AML-193 (cell line): ENCODE measurements at regions not wholly inside any gene's neighbourhood (a gene's known extent, or its start where the extent isn't known, plus 50 kb on each side); places are given as distances from the start of the nearest gene placed in this dataset.
"Not testable (repeated sequence)": the region's sequence is repeated elsewhere in the genome, so short reads cannot be mapped to it uniquely, and the experiment has no call there.

Experiments
- DNase-seq, 2 experiments: peaks; one replicate each; lab custom pipeline; 2025; lab: John Stamatoyannopoulos, UW

DNA sequence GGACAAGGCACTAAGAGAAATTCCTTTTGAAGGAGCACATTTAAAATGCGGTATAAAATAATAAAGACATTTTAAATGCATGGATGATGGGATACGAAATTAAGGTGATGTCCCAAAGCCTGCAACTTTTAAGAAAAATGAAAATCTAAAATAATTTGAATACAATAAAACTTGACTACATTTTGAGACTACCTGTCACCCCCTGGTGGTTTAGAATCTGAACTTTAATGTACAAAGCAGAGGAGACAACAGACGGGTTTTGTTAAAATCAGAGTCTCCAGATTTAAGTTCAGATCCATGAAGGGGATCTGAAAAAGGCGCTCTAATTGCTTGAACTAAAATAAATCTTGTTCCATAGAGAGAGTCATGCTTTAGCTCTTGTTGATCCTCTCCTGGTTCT lies 1129.3 kb upstream of the PCDH20 start:
- peak in 1 of 2 experiments; percentile 4 for DNase-seq

DNA sequence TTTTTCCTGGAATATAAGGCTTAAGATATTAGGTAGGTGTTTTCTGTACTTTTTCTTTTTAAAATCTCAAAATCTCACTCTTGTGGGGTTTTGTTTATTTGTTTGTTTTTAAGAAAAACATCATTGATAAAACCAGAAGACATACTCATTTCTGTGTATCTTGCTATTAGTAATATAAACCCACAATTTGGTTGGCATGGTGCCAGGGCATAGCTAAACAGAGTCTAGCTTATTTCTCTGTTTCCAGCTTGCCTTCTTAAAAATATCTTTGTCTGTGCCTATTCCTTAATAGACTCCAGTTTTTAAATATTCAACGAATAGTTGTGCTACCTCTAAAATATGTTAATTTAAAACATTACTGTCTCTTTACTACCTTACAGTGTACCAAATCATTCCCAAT lies 1121.9 kb upstream of the PCDH20 start:
- no peak for DNase-seq

DNA sequence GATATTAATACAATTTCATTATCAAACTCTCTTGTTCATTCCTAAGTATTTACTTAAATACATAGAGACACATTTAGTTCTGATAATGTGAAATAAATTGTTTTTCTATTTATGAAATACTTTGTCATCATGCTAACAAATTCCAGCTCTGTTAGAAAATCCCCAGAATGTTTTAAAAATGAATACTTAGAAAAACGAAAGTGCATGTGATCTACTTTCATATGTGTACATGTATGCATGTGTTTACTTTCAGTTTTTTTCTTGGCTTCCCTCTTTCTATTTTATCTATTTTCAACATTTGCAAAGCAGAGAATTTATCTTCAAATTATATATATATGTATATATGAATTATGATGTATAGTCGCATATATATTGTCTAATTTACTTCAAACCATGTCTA lies 1110.0 kb upstream of the PCDH20 start:
- no peak for DNase-seq

DNA sequence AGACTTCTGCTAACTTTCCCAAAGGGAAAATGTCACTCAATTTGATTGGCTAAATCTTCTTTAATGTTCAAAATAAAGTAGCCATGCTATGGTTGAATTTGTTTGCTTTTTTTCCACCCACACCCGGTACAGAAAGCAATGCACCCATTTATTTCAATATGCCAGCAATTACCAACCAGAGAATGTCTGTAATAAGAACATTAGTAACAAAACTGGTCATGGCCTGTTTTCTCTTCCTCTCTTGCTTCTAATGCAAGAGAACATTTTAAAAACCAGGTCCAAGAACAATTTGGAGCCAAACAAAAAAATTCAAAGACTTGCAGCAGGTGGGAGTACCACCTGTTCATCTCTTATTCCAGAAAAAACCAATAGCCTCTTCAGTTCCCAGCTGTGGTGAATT lies 1108.8 kb upstream of the PCDH20 start:
- no peak for DNase-seq

DNA sequence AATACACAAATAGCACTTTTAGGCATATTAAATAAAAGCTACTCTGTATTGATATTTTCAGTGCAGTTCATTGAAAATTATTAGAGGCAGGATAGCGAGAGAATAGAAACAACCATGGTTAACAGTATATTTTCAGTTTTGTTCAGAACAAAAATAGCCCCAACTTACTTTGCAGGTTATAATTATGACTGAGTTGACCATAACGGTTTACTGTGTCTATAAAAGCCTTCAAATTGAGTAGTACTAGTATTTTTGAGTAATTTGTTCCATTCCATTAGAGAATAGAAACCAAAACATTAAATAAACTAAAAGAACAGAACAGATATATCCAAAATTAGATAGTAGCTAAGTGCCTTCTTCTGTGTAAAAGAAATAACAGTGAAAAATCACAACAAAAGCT lies 1108.4 kb upstream of the PCDH20 start:
- no peak for DNase-seq

DNA sequence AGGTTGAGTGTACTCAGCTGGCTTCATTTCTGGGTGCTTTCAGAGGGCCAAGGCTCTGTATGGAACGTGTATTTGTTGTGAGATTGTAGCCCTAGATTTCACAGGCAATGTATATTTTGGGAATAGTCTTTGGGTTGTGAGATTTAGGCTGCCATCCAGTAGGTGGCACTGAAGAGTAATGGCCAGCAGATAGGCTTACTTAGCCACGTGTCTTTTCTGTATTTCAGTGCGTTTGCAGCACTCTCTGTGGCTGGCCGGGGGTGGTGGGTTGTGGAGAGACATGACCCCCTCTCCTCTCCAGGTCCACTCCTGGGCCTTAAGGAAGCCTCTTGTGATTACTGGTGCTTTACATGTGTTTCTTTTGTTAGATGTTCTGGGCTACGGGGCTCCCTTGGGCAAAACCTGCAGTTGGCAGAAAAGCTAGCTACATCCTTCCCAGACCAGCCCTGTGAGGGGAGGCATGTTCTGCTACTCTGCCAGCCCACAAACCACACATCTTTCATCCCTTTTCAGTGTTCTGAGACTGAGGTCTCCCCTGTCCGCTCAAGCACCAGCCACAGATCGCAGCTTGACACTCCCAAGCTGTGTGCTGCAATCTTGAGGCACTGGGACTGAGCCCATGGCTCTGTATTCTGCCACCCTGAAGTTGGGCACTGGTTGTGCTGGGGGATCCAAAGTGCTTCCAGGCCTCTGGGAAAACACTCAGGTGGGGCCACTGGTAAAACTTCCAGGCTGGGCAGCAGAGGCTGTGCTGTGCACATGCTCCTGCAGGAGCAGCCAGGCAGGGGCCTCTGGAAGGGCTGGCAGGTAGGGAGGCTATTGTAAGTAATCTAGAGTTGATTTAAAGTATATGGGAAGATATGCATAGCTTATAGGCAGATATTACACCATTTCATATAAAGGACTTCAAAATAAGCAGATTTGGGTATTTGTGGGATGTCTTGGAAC lies 1096.8 kb upstream of the PCDH20 start:
- DNase-seq: peak; percentile 23 to 68

DNA sequence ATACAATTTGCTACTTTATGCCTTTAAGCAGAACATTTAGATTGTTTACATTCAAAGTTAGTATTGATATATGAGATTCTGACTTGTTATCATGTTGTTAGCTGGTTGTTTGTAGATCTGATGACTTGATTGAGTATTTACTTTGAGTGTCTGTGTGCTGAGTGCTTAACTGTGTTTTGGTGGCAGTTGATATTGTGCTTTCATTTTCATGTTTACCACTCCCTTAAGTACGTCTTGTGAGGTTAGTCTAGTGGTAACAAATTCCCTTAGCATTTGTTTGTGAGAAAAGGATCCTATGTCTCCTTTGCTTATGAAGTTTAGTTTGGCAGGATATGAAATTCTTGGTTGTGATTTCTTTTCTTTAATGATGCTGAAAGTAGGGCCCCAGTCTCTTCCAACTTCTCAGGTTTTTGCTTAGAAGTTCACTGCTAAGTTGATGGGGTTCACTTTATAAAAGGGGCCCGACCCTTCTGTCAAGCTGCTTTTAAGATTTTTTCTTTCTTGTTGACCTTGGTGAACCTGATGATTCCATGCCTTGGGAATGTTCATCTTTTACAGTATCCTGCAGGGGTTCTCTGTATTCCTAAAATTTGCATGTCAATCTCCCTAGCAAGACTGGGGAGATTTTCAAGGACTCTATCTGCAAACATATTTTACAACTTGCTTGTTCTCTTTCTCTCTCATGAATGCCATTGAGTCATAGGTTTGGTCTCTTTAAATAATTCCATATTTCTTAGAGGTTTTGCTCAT lies 1095.4 kb upstream of the PCDH20 start:
- DNase-seq: no peak

DNA sequence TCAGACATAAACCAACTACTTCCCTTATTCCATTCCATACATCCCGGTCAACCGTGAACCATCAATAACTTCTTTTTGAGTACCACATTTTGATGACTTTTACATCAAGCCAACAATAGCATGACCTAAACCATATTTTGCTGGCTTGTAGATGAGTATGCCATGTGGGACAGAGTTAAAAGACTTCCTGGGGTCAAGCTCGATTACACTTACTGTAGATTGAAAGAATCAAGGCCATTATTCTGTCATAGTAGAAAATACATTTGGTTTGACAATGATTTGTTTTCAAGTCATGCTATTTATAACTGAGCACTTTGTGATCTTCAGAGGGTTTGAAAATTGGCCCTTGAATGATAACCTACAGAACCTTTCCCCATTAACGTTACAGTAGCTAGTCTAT lies 1086.9 kb upstream of the PCDH20 start:
- DNase-seq: no peak

DNA sequence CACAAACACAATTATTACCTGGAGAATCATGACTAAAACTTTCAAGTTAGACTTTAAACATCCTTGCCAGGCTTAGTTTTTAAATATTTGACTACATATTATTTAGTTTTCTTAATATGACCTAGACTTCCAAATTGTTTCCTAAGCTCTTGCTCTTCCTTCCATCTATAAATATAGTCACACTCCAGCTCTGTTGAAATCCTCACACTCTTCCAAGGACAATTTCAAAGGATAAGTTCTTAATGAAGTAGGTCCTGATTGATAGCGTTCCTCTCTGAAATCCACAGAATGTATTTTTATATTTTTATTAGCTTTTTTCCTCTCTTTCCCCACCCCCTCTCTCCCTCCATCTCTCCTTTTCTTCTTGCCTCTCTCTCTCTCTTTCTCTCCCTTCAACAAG lies 1074.1 kb upstream of the PCDH20 start:
- no peak for DNase-seq

DNA sequence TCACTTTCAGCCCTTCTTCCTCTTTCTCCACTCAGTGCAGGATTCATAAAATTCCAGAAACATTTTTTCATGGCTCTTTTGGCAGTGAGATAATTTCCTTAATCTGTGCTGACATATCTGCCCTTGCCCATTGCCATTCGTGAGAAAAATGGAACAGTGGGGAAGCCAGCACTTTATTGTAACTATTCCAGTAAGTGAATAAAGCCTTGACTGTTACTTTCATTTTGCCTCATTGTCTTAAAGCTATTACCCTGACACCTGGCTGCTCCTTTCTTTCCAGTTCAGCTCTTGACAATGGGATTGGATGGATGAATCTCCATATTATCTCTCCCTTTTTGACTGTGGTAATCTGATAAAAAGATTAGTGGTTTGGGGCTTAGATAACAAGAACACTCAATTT lies 1068.1 kb upstream of the PCDH20 start:
- DNase-seq: no peak

DNA sequence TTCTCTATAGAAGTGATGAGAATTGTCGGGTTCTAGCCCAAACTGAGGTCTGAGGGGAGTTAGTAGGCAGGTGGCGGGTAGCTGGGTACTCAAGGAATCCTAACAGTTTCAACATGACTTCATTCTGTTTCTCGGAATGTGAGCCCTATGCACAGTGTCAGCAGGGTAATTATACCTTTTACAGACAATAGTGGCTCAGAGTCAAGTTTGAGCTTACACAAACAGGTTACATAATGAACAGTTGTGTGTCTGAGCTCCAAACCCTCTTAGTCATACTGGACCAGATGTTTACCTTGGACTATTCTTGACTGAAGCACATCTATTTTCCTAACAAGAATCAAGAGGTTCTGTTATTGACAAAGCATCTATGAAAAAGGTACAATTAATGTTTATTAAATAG lies 1066.7 kb upstream of the PCDH20 start:
- no peak for DNase-seq

DNA sequence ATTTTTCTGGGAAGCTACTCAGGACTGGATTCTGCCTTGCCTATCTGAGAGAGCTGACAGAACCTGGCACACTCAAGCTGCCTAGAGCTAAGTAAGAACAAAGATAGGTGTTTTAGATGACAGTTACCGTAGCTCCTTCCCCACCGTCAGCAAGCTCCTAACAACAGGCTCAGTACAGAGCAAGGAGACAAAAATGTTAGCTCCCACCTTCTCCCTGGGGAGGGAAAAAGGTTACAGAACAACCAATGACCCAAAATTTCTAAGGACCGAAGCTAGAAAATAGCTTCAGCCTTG lies 1058.2 kb upstream of the PCDH20 start:
- DNase-seq: no peak

DNA sequence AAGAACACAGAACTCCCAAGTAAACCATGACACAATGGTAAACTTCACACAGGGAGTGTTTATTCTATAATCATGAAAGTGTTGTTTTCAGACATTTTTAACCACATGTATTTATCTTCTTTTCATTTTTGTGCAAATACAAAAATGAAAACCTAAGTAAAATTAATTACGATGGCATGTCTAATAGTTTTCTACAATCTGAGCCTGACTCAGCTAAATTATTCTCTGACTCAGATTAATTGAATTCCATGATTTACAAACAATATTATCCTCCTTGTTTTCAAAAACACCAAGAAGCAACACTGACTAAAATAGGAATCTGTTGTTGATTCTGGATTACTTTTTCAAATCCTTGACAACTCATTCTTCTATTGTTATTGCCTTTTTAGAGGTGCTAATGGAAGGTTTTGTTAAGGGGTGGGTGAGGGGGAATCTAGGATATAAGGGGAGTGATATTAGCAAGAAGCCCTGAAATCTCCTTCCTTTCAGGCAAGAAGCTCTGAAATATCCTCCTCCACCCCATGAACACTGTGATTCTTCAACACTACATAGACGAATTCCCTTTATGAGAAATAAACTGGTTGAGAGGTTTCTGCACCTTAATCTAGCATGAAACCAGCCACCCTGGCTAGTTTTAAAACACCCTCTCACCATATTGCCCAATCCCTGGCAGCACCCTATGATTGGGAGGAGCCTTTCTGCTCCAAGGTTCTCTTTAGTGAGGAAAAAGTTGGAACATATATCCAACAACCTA lies 1057.7 kb upstream of the PCDH20 start:
- no peak for DNase-seq

DNA sequence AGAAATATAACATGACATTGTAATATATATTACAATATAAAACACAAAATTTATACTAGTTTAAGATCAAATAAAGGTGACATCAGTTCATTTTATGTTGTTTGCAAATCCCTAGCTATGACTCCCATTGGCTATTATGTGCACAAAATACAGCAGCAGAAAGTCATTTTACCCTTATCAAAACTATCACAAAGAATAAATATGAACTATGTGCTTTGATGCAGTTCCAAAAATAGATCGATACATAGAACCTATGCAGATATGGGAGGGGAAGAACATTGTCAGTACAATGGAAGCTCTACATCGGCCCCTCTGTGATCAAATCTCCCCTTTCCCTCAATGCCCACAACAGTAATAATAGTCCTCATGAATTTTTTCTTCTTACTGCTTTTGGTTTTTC lies 1038.1 kb upstream of the PCDH20 start:
- DNase-seq: no peak

DNA sequence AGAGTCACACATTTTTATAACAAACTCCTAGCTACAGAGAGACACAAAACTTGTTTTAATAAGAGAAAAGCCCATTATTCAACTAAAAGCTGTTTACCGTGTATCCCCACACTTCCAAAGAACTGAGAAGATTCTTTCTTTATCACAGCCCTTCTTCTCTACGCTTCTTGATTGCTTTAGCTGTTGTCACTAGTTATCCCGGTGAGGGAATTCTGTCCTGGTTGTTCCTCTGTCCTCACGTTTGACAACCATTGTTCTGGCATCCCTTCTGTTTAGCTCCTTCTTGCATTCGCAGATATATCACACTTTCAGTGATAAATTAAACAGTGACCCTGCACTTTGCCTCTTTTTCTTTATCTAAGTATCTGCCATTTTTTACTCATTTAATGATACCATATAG lies 1035.1 kb upstream of the PCDH20 start:
- DNase-seq: no peak

DNA sequence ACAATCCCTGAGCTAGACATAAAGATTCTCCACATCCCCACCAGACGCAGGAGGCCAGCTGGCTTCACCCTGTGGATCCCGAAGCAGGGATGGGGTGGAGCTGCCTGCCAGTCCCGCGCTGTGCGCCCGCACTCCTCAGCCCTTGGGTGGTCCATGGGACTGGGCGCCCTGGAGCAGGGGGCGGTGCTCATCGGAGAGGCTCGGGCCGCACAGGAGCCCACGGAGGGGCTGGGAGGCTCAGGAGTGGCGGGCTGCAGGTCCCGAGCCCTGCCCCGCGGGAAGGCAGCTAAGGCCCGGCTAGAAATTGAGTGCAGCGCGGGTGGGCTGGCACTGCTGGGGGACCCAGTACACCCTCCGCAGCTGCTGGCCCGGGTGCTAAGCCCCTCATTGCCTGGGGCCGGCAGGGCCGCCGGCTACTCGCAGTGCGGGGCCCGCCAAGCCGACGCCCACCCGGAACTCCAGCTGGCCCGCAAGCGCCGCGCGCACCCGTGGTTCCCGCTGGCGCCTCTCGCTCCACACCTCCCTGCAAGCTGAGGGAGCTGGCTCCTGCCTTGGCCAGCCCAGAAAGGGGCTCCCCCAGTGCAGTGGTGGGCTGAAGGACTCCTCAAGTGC lies 1032.2 kb upstream of the PCDH20 start:
- not testable (repeated sequence) for DNase-seq

DNA sequence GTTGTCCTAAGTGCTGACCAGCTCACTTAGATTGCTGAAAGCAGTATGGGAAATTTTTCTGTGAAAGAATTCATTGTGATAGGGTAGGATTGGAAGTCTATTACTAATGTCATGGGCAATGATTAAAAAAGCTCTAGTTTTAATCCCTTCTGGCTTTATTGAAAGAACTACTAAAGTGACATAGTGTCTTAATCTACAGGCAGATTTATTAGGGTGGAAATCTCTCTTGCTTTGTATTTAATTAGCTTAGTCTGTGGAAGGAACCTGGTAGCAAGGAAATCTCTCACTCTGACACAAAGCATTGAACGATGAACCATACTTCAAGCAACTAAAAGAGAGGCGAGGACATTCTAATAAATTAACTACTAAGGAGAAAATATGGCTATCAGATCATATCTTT lies 1029.2 kb upstream of the PCDH20 start:
- no peak for DNase-seq

DNA sequence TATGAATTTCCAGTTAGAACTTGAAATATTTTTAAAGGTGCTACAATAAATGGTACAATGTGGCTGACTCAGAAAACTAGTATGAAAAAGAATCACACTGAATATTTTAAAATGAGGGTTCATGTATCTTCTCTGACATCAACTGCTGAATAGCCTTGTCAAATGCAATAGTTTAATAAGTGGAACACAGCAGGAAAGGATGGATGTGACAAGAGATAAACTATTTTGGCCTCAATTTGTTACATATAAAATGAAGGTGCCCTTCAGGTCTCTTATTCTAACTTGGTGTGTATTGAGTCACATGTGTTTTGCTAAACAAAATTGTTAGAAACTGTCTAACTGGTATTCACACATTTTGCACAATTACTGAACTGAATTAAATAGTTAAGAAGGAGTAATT lies 1018.4 kb upstream of the PCDH20 start:
- DNase-seq: no peak

DNA sequence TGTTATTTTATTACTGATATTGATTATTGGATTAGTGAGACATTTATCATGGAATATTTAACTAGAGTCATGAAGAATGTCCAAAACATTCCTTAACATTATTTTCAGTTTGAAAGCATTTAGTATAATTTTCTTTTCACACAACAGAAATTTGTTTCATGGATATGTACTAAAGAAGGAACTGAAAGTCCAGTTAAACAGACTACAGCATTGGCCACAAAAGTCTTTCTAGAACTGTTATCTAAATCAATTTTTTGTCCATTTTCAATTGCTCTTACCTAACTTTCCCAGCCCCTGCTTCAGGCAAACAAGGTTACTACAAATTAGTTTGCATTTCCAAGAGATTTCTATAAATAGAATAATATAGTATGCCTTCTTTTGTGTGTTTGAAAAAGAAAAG lies 1018.0 kb upstream of the PCDH20 start:
- DNase-seq: no peak

DNA sequence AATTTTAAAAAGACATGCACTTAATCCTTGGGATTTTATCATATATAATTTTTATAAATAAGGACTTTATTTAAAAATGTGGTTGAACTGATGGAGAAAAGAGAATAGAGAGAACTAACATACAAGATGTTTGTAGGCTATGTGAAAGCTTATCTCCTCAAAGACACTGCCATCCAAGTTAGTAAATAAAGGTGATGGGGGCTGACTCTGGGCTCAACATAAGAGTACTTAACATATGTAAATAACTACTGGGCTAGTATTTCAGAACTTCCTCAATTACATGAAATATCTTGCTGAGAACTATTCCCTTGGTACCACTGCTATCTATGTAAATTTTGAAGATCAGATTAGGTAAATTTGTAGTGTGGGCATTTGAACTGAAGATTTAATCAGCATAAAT lies 1017.3 kb upstream of the PCDH20 start:
- no peak for DNase-seq

DNA sequence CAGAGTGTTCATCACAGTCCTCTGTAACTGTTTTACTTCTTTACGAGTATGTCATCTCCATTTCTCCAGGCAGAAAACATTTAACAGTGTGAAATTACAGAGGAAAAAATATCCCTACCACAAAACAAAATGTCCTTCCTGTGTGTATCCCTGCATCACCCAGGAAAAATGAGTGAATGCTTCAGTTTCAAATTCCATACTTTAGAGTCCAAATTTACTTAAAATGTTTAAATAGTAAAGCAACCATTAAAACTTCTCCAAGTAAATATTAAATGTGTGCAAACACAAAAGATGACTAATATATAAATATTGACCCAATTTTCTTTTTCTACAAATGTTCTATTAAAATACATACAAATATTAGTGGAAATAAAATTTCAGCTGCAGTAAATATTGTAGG lies 1016.6 kb upstream of the PCDH20 start:
- no peak for DNase-seq

DNA sequence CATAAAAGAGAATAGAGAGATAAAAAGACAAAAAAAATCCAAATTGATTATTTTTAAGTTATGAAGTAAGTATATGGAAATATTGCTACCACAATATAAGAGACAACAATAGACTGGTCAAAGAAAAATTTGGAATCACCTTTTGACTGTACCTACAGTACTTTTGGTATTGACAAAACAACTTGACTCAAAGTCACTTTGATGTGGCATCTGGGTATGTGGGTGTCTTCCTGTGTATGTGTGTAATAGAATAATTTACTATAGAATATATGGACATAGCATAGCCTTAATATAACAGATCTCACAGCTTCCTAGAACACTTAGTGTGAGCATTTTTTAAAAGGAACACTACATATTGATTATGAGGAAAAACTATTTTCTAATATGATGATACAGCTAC lies 1016.2 kb upstream of the PCDH20 start:
- DNase-seq: no peak
